Fibroblast of lung (primary cell): ENCODE measurements at regions not wholly inside any gene's neighbourhood (a gene's known extent, or its start where the extent isn't known, plus 50 kb on each side); places are given as distances from the start of the nearest gene placed in this dataset.
"Not testable (repeated sequence)": the region's sequence is repeated elsewhere in the genome, so short reads cannot be mapped to it uniquely, and the experiment has no call there.

Experiments
- DNase-seq, 2 donors: peaks; one replicate each; pipeline versions ENCODE4 v3.0.0 to v3.0.0-alpha.2; 2010; ENCODE audit warnings: low read depth in 2 of 2
- H2AFZ ChIP-seq: 2 replicates; pipeline ENCODE4 v1.5.1; 2012; ENCODE audit warnings: low read length, control low read depth, inconsistent platforms
- H3K27ac ChIP-seq: 2 replicates; pipeline ENCODE4 v1.5.1; 2011; ENCODE audit warnings: low read length, control low read depth; ENCODE audit not compliant: insufficient read depth
- H3K27me3 ChIP-seq: 2 replicates; pipeline ENCODE4 v1.5.1; 2011; ENCODE audit warnings: mild to moderate bottlenecking, low read length; ENCODE audit not compliant: control insufficient read depth, insufficient read depth
- H3K36me3 ChIP-seq: 2 replicates; pipeline ENCODE4 v1.5.1; 2011; ENCODE audit warnings: low read length; ENCODE audit not compliant: control insufficient read depth, insufficient read depth
- H3K4me1 ChIP-seq: 2 replicates; pipeline ENCODE4 v1.5.1; 2011; ENCODE audit warnings: low read length; ENCODE audit not compliant: control insufficient read depth, insufficient read depth; ENCODE audit errors: extremely low read depth
- H3K4me2 ChIP-seq: 2 replicates; pipeline ENCODE4 v1.5.1; 2011; ENCODE audit warnings: low read length, control low read depth; ENCODE audit not compliant: insufficient read depth; ENCODE audit errors: extremely low read depth
- H3K4me3 ChIP-seq, 4 experiments: fragments of 200-600 bp in 1 of 4; sonication (generic) in 1 of 4; replicated peaks in 1 of 4; 2 replicates each; pipeline ENCODE4 v1.5.1; 2011 to 2016; ENCODE audit warnings: low read length in 4 of 4, low read depth in 3 of 4, mild to moderate bottlenecking in 3 of 4, control low read depth in 2 of 4, inconsistent platforms in 1 of 4, mixed read lengths in 1 of 4; ENCODE audit not compliant: insufficient read depth in 1 of 4; ENCODE audit errors: control extremely low read depth in 1 of 4
- H3K79me2 ChIP-seq: 2 replicates; pipeline ENCODE4 v1.5.1; 2012; ENCODE audit warnings: mild to moderate bottlenecking, low read length, inconsistent platforms; ENCODE audit not compliant: control insufficient read depth, insufficient read depth
- H3K9ac ChIP-seq: 2 replicates; pipeline ENCODE4 v1.5.1; 2011; ENCODE audit warnings: mild to moderate bottlenecking, low read length, control low read depth; ENCODE audit not compliant: insufficient read depth
- H3K9me3 ChIP-seq: 2 replicates; pipeline ENCODE4 v1.5.1; 2012; ENCODE audit warnings: low read depth, low read length; ENCODE audit not compliant: control insufficient read depth, insufficient read depth
- H4K20me1 ChIP-seq: 2 replicates; pipeline ENCODE4 v1.5.1; 2011; ENCODE audit warnings: low read length; ENCODE audit not compliant: control insufficient read depth, insufficient read depth; ENCODE audit errors: extremely low read depth
- CTCF ChIP-seq, 2 donors: IDR thresholded peaks in 1 of 2; conservative IDR thresholded peaks in 1 of 2; 1 replicate in 1 of 2; 2 replicates in 1 of 2; pipeline ENCODE4 v1.5.1; 2011 to 2012; ENCODE audit warnings: low read length in 2 of 2, control low read depth in 1 of 2, inconsistent platforms in 1 of 2, low read depth in 1 of 2, mild to moderate bottlenecking in 1 of 2
- EZH2 ChIP-seq: IDR thresholded peaks from 2 replicates; pipeline ENCODE4 v1.5.1; 2012; ENCODE audit warnings: low read length, control low read depth, mild to moderate bottlenecking; ENCODE audit errors: missing control alignments

DNA sequence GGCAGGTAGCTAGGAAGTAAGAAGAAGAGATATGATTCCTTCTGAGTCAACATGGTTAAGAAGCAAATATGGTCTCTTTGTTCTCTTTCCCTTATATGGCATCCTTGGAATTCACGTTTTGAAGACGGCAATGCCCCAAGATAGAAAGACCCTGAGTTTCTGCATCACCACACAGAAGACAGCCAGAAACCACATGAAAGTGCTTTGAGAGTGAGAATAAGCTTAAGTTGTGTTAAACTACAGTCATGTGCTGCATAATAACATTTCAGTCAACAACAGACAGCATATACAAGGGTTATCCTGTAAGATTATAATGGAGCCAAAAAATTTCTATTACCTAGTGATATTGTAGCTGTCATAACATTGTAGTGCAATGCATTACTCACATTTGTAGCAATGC is 89.9 kb upstream of the STEAP1 start:
- no peak overlapping the region for H3K27ac ChIP-seq
- H3K36me3 ChIP-seq = no peaks in the 10 kb centered on the region
- TF ChIP-seq CTCF (conservative IDR thresholded peaks at IDR 0.05 in 1 of 2, IDR thresholded peaks at IDR 0.05 in 1 of 2; ENCODE audit: low read depth in 1 of 2, low read length in 2 of 2) = no peak
- TF ChIP-seq EZH2 = no peak
- no peaks in the 10 kb centered on the region for H3K27me3 ChIP-seq
- no peaks in the 10 kb centered on the region for H3K79me2 ChIP-seq
- no peaks in the 10 kb centered on the region for H3K9me3 ChIP-seq
- H3K4me2 ChIP-seq = no peak overlapping the region
- no peak for DNase-seq
- H3K9ac ChIP-seq = no peak overlapping the region
- no peak overlapping the region for H3K4me3 ChIP-seq
- no peaks in the 10 kb centered on the region for H3K4me1 ChIP-seq
- no peak overlapping the region for H2AFZ ChIP-seq
- no peaks in the 10 kb centered on the region for H4K20me1 ChIP-seq

DNA sequence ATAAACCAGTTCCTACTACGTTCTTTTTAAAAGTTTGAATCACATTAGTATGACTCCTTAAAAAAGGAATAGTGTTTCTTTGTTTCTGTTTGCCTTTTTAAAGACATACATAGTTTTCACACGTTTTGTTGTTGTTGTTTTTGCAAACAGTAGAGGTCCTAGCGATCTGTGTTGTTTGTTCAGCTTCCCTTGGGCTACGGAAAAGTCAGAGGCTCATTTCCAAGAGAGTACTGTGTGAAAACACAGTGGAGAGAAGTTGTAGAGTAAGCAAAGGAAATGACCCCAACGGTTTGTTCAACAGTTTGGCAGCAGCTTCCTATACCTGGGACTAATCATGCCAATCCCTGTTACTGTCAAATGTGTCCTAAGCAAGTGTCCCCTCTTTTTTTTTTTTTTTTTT is 87.1 kb upstream of the STEAP1 start:
- H4K20me1 ChIP-seq = no peaks in the 10 kb centered on the region
- H3K4me2 ChIP-seq = no peak overlapping the region
- no peak for DNase-seq
- TF ChIP-seq EZH2 (no peak), CTCF (conservative IDR thresholded peaks at IDR 0.05 in 1 of 2, IDR thresholded peaks at IDR 0.05 in 1 of 2; ENCODE audit: low read depth in 1 of 2, low read length in 2 of 2) (no peak)
- H3K79me2 ChIP-seq = no peaks in the 10 kb centered on the region
- no peaks in the 10 kb centered on the region for H3K36me3 ChIP-seq
- no peaks in the 10 kb centered on the region for H3K27me3 ChIP-seq
- no peaks in the 10 kb centered on the region for H3K4me1 ChIP-seq
- no peak overlapping the region for H3K27ac ChIP-seq
- no peak overlapping the region for H3K9ac ChIP-seq
- no peaks in the 10 kb centered on the region for H3K9me3 ChIP-seq
- H3K4me3 ChIP-seq = no peak overlapping the region
- no peak overlapping the region for H2AFZ ChIP-seq

- not testable (repeated sequence) for H3K9ac ChIP-seq, H3K4me3 ChIP-seq
Observed at GRCh38 chr7:90070238-90070637, 84.0 kb upstream of the STEAP1 start.

DNA sequence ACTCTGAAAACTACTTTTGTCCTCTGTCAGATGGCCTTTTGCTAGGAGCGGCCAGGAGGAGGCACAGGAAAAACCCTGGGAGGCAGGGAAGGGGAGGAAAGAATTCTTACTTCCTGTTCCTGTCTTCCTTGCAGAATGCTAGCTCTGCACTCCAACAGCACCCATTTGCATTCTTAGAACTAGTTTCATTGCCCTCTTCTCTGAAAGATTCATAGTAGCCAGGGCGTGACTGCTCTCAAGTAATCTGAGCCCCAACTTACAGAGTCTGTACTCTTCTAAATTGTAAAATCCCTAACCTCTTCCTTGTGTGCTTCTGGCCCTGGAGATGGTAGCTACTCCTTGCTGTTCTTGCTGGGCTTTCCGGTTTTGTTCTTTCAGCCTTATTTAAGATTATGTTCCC is 75.3 kb upstream of the STEAP1 start:
- Histone ChIP-seq H2AFZ (no peak overlapping the region), H3K27ac (no peak overlapping the region), H3K9ac (no peak overlapping the region), H3K79me2 (no peaks in the 10 kb centered on the region), H3K9me3 (no peaks in the 10 kb centered on the region), H3K4me1 (no peaks in the 10 kb centered on the region), H3K27me3 (no peaks in the 10 kb centered on the region), H3K4me2 (no peak overlapping the region), H3K4me3 (no peak overlapping the region), H4K20me1 (no peaks in the 10 kb centered on the region), H3K36me3 (no peaks in the 10 kb centered on the region)
- no peak for TF ChIP-seq EZH2
- DNase-seq = no peak

More at GRCh38 chr7:90070238-90070637, 84.0 kb upstream of the STEAP1 start:
- H3K36me3 ChIP-seq, H3K9me3 ChIP-seq, DNase-seq, H3K4me1 ChIP-seq, H4K20me1 ChIP-seq, H2AFZ ChIP-seq, H3K79me2 ChIP-seq, H3K4me2 ChIP-seq, H3K27ac ChIP-seq, H3K27me3 ChIP-seq: not testable (repeated sequence)
